ENCODE measurements at regions not wholly inside any gene's neighbourhood (a gene's known extent, or its start where the extent isn't known, plus 50 kb on each side); places are given as distances from the start of the nearest gene placed in this dataset.
"Not testable (repeated sequence)": the region's sequence is repeated elsewhere in the genome, so short reads cannot be mapped to it uniquely, and the experiment has no call there.

GRCh38 chr4:141340458-141340857 is 119.8 kb downstream of the ZNF330 start:
- no peak for DNase-seq

DNA sequence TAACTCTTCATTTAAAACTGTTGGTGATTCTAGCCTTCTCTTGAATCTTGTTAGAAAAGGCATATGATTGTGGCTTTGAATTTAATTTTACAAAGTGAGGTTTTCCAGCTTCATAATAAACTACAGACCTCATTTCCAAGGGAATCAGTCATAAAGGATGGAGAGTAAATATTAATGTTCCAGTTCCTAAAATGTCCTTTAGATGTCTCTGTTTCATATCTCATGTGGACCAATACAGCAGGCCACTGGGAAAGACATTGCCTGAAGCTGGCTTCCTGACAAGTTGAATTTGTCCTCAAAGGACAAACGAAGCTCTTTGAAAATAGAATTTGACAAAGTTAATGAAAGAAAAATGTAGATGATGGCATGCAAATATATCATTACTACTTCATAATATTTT is 125.4 kb downstream of the ZNF330 start:
- DNase-seq: peak in 7 of 56 donors; percentile 1 to 28 (median 4)

GRCh38 chr4:141347684-141348083 is 127.0 kb downstream of the ZNF330 start:
- no peak for DNase-seq

GRCh38 chr4:141348125-141348524 is 127.4 kb downstream of the ZNF330 start:
- no peak for DNase-seq

GRCh38 chr4:141348573-141348972 is 127.9 kb downstream of the ZNF330 start:
- DNase-seq: no peak

- no peak for DNase-seq
These were observed 128.5 kb downstream of the ZNF330 start for GRCh38 chr4:141349236-141349635.

DNA sequence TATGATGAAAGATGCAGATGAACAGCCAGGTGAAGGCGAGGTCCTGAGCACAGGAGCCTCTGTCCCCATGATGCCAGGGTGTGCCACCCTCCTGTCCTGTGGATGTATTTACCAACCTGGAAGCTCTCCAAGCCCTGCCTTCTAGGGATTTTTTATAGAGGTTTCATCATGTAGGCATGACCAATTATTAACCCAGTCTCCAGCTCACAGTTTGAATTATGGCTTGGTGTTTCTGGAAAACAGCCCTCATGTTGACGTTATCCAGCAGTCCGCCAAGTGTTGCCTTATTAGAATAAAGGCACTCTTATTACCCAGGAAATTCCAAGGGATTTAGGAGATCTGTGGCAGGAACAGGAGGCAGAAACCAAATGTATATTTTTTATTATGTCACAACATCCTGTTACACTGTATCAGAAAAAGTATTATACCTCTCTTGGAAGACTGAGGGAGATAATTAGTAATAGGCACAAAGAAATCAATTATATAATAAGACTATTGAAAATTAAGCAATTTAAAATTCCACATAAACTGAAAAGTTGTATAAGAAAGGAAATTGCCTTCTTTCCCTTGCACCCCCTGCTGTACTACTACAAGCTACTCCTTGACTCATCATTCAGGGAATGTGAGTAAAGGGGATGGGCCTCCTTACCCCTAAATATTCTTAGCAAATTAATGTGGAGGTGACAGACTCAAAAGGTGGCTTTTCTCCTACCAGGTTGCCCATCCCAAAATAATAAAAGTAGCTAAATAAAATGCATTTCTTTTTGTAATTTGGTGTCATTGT is 129.6 kb downstream of the ZNF330 start:
- no peak for DNase-seq

DNA sequence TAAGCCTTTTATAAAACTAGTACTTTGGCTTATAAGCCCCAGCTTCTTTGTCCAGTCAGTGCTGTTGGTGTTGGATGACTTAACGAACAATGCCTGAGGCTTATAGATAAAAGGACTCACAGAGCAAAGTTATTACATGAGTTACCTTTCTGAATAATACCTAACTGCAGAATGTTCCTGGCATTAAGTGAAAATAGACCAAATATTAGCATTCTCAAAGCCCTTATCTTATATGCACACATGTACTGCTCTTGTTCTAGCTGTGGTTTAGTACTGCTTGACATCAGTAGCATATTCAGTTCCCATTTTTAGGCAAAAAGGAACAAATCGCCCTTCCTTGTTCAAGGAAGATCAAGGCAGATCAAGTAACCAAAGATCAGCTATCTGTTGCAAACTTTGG is 131.6 kb downstream of the ZNF330 start:
- DNase-seq: no peak

DNA sequence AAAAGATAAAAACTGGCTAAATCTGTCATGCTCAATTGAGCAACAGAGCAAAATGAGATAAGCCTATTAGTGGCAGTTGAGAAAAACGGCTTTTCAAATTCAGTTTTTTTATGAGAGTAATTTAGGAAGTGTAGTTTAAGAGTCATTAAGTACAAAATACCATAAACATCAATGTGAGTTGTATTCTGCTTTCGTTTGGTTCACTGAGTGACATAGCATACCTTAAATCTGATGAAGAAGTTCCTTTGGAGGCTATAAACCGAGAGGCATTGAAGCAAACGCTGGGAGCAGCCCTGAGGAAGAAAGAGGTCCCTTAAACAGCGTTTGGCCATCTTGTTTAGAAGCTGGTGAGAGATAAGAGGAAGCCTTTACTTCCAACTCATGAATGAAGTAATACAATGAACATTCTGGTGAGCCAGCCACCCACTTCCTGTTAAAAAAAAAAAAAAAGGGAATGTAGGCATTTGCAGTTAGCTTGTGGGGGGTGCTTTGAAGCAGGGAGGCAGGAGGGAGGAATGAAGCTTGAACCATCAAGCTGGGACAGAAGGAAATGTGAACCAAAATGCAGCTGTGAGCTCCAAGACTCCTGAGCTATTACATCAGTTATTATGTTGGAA is 132.3 kb downstream of the ZNF330 start:
- DNase-seq: no peak

GRCh38 chr4:141356321-141356962 is 135.7 kb downstream of the ZNF330 start:
- no peak for DNase-seq

- DNase-seq: no peak
These were observed 136.3 kb downstream of the ZNF330 start for GRCh38 chr4:141356963-141357335.

- not testable (repeated sequence) for DNase-seq
These were observed 147.5 kb downstream of the ZNF330 start for GRCh38 chr4:141368241-141368640.

- no peak for DNase-seq
These were observed 150.5 kb downstream of the ZNF330 start for GRCh38 chr4:141371206-141371605.

DNA sequence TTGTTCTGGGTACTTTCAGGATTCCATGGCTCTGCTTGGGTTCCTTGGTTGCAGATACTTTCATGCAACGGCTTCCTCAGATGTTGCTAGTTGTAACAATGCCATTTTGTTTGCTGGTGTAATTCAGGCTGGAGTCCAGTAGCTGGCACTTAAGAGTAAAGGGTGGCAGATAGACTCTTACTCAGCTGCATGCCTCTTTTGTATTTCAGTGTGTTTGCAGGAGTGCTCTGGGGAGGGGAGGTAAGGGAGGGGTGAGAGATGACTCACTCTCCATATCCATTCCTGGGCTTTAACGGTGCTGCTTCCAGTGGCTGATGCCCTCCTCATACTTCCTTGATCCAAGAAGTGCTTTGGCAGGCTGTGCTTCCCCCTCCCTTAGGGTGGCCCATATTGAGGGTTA is 155.2 kb downstream of the ZNF330 start:
- no peak for DNase-seq

GRCh38 chr4:141376769-141377168 is 156.1 kb downstream of the ZNF330 start:
- no peak for DNase-seq

GRCh38 chr4:141387299-141387698 is 166.6 kb downstream of the ZNF330 start:
- DNase-seq: no peak

DNA sequence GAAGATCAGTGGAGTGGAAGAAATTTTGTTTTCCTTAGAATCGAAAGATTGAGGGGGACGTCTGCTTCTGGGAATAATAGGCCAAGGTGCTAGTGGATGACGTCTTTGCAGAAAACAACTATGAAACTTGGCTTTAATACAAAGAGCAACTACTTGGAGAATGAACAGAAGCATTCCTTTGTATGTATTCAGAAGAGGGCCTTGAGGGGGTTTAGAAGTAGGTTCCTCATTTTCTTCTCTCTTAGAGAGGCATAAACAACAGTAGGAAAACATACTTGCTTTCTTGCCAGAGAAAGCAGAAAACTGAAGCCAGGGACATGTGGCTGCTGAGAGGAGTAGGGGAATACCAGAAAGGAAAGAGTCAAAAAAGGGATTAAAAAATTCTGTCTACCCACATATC is 167.8 kb downstream of the ZNF330 start:
- no peak for DNase-seq

- no peak for DNase-seq
These were observed 169.0 kb downstream of the ZNF330 start for GRCh38 chr4:141389649-141390048.

- DNase-seq: no peak
These were observed 169.9 kb downstream of the ZNF330 start for GRCh38 chr4:141390571-141390970.

GRCh38 chr4:141391293-141391692 is 170.6 kb downstream of the ZNF330 start:
- DNase-seq: no peak

- DNase-seq: no peak
These were observed 171.1 kb downstream of the ZNF330 start for GRCh38 chr4:141391771-141392170.

DNA sequence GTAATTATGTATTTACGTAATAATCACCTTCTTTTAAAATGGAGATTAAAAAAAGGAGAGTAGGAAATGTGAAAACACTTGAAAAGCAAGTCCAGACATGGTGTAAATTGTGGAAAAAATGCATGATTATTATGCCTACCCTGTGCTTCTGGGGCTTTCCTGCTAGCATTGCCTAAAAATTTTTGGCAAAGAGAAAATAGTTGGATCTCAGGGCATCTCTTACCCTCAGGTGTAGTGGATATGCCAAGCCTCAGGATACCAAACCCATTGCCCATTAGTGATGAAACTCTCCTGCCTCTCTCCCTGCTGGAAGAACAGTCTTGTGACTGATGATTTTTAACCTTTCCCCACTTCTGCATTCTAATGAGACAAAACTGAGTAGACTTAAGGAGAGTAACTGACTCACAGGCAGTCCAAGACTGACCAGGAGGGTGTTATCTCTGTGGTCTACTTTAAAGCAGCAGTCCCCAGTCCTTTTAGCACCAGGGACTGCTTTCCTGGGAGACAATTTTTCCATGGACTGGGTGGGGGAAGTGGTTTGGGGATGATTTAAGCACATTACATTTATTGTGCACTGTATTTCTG is 174.6 kb downstream of the ZNF330 start:
- DNase-seq: no peak

Measured in amygdala (tissue), 56 donors.